HCT116 (cell line): ENCODE measurements at regions not wholly inside any gene's neighbourhood (a gene's known extent, or its start where the extent isn't known, plus 50 kb on each side); places are given as distances from the start of the nearest gene placed in this dataset.
A peak's percentile ranks its signal among the peaks of the same experiment; 100 is the strongest.

Experiments used
- ATAC-seq: fragments of 200-7000 bp; cut with Tn5 transposase; 2 replicates; pipeline ENCODE4 v1.9.1; 2020; ENCODE audit warnings: mild to moderate bottlenecking, moderate library complexity
- BruUV-seq: library from RNA; stranded (reverse); fragments of 400-500 nt; replicated peaks from 2 replicates; lab custom pipeline; 2021; lab: Mats Ljungman, UMichigan
- CTCF ChIA-PET: fragments of 300-600 bp; sonication (Branson Sonifier 250); formaldehyde crosslinking; loops from one replicate; lab custom pipeline; 2021; ENCODE audit warnings: antibody characterized with exemption; lab: Charles Lee
- POLR2A ChIA-PET: fragments of 300-600, 350-600 bp; sonication (Branson Sonifier 250); formaldehyde crosslinking; loops from one replicate; lab custom pipeline; 2021; ENCODE audit warnings: antibody characterized with exemption; lab: Charles Lee
- RAD21 ChIA-PET, 2 experiments: fragments of 300-600 bp; sonication (Branson Sonifier 250); formaldehyde crosslinking; loops; one replicate each; lab custom pipeline; 2023; ENCODE audit warnings: low total read pairs in 2 of 2; ENCODE audit not compliant: uncharacterized antibody in 2 of 2, unreplicated experiment in 2 of 2, low non-redundant PET in 1 of 2; lab: Charles Lee
- DNase-seq: peaks from one replicate; pipeline ENCODE4 v3.0.0-alpha.2; 2010; ENCODE audit warnings: low read depth, low spot score
- H2AFZ ChIP-seq: fragments of 200-600 bp; shearing (Covaris generic), sonication (generic); 2 replicates; pipeline ENCODE4 v1.6.1; 2017; ENCODE audit warnings: low read depth, mixed run types, mixed read lengths, antibody characterized with exemption, low read length; ENCODE audit not compliant: poor library complexity, severe bottlenecking
- H3K27ac ChIP-seq: 2 replicates; pipeline ENCODE4 v1.5.1; 2012; ENCODE audit warnings: low read depth, low read length
- H3K27me3 ChIP-seq: fragments of 200-600 bp; sonication (generic); 2 replicates; pipeline ENCODE4 v1.6.1; 2016; ENCODE audit warnings: mixed run types, low read length, mixed read lengths; ENCODE audit not compliant: insufficient read depth
- H3K36me3 ChIP-seq, 2 experiments: fragments of 200-500 bp in 1 of 2; fragments of 200-600 bp in 1 of 2; sonication (Bioruptor generic) in 1 of 2; sonication (generic) in 1 of 2; 2 replicates each; pipeline versions ENCODE4 v1.5.1 to v1.6.1; 2014 to 2016; ENCODE audit warnings: low read length in 2 of 2, inconsistent platforms in 1 of 2, mixed read lengths in 1 of 2, mixed run types in 1 of 2; ENCODE audit not compliant: insufficient read depth in 2 of 2, control insufficient read depth in 1 of 2
- H3K4me1 ChIP-seq, 2 experiments: fragments of 200-600 bp in 1 of 2; sonication (generic) in 1 of 2; 2 replicates each; pipeline versions ENCODE4 v1.5.1 to v1.6.1; 2012 to 2017; ENCODE audit warnings: low read length in 2 of 2, inconsistent platforms in 1 of 2, mild to moderate bottlenecking in 1 of 2, mixed read lengths in 1 of 2, mixed run types in 1 of 2, moderate library complexity in 1 of 2; ENCODE audit not compliant: insufficient read depth in 2 of 2, control insufficient read depth in 1 of 2
- H3K4me2 ChIP-seq: fragments of 200-600 bp; sonication (generic); 2 replicates; pipeline ENCODE4 v1.6.1; 2017; ENCODE audit warnings: mixed run types, low read length, mixed read lengths
- H3K4me3 ChIP-seq, 2 experiments: fragments of 200-600 bp in 1 of 2; sonication (generic) in 1 of 2; replicated peaks in 1 of 2; 2 replicates each; pipeline ENCODE4 v1.5.1; 2011 to 2016; ENCODE audit warnings: low read length in 2 of 2, control low read depth in 1 of 2, low read depth in 1 of 2, mild to moderate bottlenecking in 1 of 2, mixed read lengths in 1 of 2, mixed run types in 1 of 2
- H3K79me2 ChIP-seq: fragments of 200-600 bp; sonication (generic); 2 replicates; pipeline ENCODE4 v1.6.1; 2017; ENCODE audit warnings: mild to moderate bottlenecking, mixed run types, low read length, moderate library complexity, mixed read lengths; ENCODE audit not compliant: insufficient read depth
- H3K9ac ChIP-seq: fragments of 200-600 bp; sonication (generic); 2 replicates; pipeline ENCODE4 v1.6.1; 2016; ENCODE audit warnings: low read length, mixed read lengths
- H3K9me2 ChIP-seq: fragments of 200-600 bp; sonication (generic), shearing (Covaris generic); 2 replicates; pipeline ENCODE4 v1.6.1; 2017; ENCODE audit warnings: mixed run types, mild to moderate bottlenecking, moderate library complexity; ENCODE audit not compliant: insufficient read depth
- H3K9me3 ChIP-seq, 2 experiments: fragments of 200-500 bp in 1 of 2; fragments of 200-600 bp in 1 of 2; sonication (Bioruptor generic) in 1 of 2; sonication (generic) in 1 of 2; 2 replicates each; pipeline ENCODE4 v1.6.1; 2014 to 2017; ENCODE audit warnings: low read length in 2 of 2, mixed read lengths in 2 of 2, inconsistent platforms in 1 of 2, low read depth in 1 of 2, mild to moderate bottlenecking in 1 of 2, mixed run types in 1 of 2, moderate library complexity in 1 of 2; ENCODE audit not compliant: control insufficient read depth in 1 of 2, insufficient read depth in 1 of 2
- H4K20me1 ChIP-seq: fragments of 200-600 bp; sonication (generic), shearing (Covaris generic); 2 replicates; pipeline ENCODE4 v1.6.1; 2017; ENCODE audit warnings: mixed run types, mild to moderate bottlenecking, moderate library complexity; ENCODE audit not compliant: insufficient read depth
- CEBPB ChIP-seq: IDR thresholded peaks from 2 replicates; pipeline ENCODE4 v1.6.1; 2012; ENCODE audit warnings: low read depth
- EGR1 ChIP-seq: IDR thresholded peaks from 2 replicates; pipeline ENCODE4 v1.6.1; 2012; ENCODE audit warnings: low read depth
- ELF1 ChIP-seq: IDR thresholded peaks from 2 replicates; pipeline ENCODE4 v1.6.1; 2012; ENCODE audit warnings: low read depth, borderline replicate concordance
- EZH2phosphoT487 ChIP-seq: fragments of 200-600 bp; IDR thresholded peaks from 2 replicates; pipeline ENCODE4 v1.6.1; 2018; ENCODE audit warnings: antibody characterized with exemption, borderline replicate concordance
- FOSL1 ChIP-seq: IDR thresholded peaks from 2 replicates; pipeline ENCODE4 v1.6.1; 2012; ENCODE audit warnings: low read depth
- REST ChIP-seq: IDR thresholded peaks from 2 replicates; pipeline ENCODE4 v1.6.1; 2012; ENCODE audit warnings: low read depth
- TCF7L2 ChIP-seq: IDR thresholded peaks from 2 replicates; pipeline ENCODE4 v1.7.0; 2011; ENCODE audit warnings: borderline replicate concordance, inconsistent platforms; ENCODE audit not compliant: insufficient read depth, insufficient read length; ENCODE audit errors: extremely low read depth
- ZFX ChIP-seq: fragments of 450-650 bp; IDR thresholded peaks from 2 replicates; pipeline ENCODE4 v1.6.1; 2017
- intact Hi-C: fragments of 100-400 bp; cut with micrococcal nuclease; formaldehyde crosslinking; loops from 2 replicates; pipeline ENCODE4 v1.10.0; 2022

DNA sequence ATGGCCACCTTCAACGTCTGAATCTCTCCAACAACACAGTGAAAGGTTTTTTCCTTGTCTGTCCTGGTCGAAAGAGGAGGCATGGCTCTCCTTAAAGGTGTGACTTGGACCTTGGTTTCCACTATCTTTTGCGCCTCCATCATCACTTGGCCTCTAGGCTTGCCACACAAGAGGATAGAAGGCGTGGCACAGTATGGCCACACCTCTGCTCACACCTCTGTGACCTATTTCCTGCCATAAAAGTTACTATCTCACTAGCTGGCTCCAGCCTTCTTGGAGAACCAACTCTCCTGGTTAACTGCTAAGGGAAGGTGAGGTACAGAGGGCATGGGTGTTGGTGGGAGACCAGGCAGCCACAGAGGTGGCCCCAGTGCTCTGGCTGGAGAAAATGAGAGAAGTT lies 165.9 kb downstream of the UXS1 start:
- no peaks in the 10 kb centered on the region for H3K9me2 ChIP-seq
- TF ChIP-seq CEBPB: no peak
- no peak for TF ChIP-seq REST
- TF ChIP-seq ELF1: no peak
- no peak for TF ChIP-seq EZH2phosphoT487
- TF ChIP-seq FOSL1: no peak
- TF ChIP-seq TCF7L2: no peak
- no peak for TF ChIP-seq EGR1
- no peak for TF ChIP-seq ZFX
- H3K4me1 ChIP-seq: 0 out of 4 replicates have a peak, but pooled peaks cover 0 to 4% of the 10 kb centered on the region in 2 experiments
- no peak overlapping the region for H3K9ac ChIP-seq
- CTCF ChIA-PET: no interaction called here
- H3K4me3 ChIP-seq: no peak overlapping the region
- H4K20me1 ChIP-seq: no peaks in the 10 kb centered on the region
- no peak overlapping the region for H3K27ac ChIP-seq
- H2AFZ ChIP-seq: no peak overlapping the region
- no peak for DNase-seq
- H3K9me3 ChIP-seq: no peaks in the 10 kb centered on the region
- RAD21 ChIA-PET: no interaction called here
- POLR2A ChIA-PET: no interaction called here
- H3K79me2 ChIP-seq: no peaks in the 10 kb centered on the region
- intact Hi-C loops: no loop called here
- H3K4me2 ChIP-seq: peak overlapping the region; percentile 24; the same call in 1 of the 2 replicates
- ATAC-seq: peak; percentile 34; the same call in 1 of the 2 replicates
- BruUV-seq: no TSS peak
- no peaks in the 10 kb centered on the region for H3K36me3 ChIP-seq
- no peaks in the 10 kb centered on the region for H3K27me3 ChIP-seq
